NCI-H1694 (cell line): ENCODE measurements at regions not wholly inside any gene's neighbourhood (a gene's known extent, or its start where the extent isn't known, plus 50 kb on each side); places are given as distances from the start of the nearest gene placed in this dataset.

Source experiments
- DNase-seq: peaks from one replicate; lab custom pipeline; 2025; lab: John Stamatoyannopoulos, UW

GRCh38 chr22:49623176-49623575 is 204.5 kb downstream of the BRD1 start:
- no peak for DNase-seq

GRCh38 chr22:49622241-49623105 is 205.2 kb downstream of the BRD1 start:
- no peak for DNase-seq

- no peak for DNase-seq
Observed at GRCh38 chr22:49621601-49622210, 206.0 kb downstream of the BRD1 start.

- no peak for DNase-seq
Observed at GRCh38 chr22:49620666-49621065, 207.0 kb downstream of the BRD1 start.

GRCh38 chr22:49620003-49620556 is 207.6 kb downstream of the BRD1 start:
- DNase-seq, result no peak

- DNase-seq, result no peak
Observed at GRCh38 chr22:49619301-49619700, 208.4 kb downstream of the BRD1 start.

DNA sequence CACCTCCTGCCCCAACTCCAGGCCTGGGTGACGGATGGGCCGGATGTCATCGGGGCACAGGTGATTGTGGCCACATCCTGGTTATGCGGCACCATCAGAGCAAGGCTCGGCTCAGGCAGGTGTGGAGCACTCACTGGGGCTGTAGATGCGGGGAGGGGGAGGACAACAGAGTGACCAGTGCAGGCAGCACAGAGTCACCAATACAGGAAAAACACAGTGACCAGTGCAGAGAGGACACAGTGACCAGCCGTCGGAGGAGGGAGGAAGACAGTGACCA is 209.1 kb downstream of the BRD1 start:
- no peak for DNase-seq

DNA sequence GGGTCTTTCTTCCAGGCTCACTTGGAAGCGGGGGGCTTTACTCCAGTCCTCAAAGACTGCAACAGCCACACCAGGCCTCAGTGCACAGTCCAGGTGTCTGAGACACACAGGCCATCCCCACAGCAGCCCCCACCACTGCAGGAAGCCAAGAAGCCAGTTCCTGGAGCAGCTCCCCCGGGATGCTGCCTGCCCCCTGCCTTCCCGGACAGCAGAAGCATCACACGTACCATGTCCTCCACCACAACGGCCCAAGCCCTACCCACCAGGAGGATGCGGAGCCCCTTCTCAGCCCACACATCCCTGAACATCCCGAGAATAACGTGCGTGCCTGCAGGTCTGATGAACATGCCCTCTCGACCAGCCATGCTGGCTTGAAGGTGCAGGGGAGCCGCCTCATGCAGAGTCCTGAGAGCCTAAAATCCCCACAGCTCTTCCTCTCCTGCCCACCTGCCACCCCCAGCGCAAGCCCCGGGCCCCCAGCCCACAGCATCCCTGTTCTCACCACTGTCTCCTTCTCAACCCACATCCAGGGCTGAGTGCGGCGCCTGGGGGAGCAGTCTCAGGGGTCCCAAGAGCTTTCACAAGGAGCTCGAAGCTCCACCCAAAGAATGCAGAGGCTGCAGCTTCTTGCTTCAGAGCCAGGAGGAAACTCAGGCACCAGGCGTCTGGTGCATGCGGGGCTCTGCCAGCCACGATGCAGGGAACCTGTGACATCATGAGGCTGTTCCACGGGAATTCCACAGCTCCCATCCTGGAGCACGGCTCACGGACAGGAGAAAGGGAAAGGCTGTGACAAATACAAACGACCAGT is 209.6 kb downstream of the BRD1 start:
- DNase-seq, result no peak

- no peak for DNase-seq
Observed at GRCh38 chr22:49617264-49617663, 210.4 kb downstream of the BRD1 start.

- no peak for DNase-seq
Observed at GRCh38 chr22:49616356-49617231, 211.1 kb downstream of the BRD1 start.

DNA sequence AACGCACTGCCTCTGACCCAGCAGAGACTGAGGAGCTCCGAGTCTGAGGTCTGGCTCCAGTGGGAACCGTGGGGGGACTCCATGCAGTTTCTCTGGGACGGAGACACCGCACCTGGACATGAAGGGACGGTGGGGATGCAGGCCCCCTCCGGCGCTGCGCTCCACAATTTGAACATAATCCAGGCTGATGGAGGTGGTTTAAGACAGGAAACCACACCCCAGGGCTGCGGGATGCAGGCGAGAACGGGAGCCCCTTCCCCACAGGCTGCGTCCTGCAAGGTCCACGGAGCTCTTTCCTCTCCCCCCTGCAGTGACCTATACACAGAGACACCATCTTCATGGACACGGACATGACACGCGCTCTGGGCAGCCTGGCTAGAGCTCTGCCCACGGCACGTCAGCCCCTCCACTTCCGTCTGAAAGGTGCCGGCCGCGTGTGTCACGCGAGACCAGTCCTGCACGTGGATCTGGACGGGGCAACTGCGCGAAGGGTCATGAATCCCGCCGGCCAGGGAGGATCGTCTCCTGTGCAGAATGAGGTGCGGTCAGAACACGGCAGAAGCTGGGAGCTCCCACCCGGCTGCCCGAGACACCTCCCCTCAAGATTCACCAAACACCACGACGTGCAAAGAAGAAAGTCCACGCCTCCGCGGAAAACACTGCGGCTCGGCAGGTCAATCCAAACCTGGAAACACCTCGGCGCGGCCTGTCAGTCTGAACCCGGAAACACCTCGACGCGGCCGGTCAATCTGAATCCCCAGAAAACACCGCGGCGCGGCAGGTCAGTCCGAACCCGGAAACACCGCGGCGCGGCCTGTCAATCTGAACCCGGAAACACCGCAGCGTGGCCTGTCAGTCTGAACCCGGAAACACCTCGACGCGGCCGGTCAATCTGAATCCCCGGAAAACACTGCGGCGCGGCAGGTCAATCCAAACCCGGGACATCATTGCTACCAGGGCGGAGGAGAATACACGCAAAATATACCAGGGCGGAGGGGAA is 212.4 kb downstream of the BRD1 start:
- no peak for DNase-seq

DNA sequence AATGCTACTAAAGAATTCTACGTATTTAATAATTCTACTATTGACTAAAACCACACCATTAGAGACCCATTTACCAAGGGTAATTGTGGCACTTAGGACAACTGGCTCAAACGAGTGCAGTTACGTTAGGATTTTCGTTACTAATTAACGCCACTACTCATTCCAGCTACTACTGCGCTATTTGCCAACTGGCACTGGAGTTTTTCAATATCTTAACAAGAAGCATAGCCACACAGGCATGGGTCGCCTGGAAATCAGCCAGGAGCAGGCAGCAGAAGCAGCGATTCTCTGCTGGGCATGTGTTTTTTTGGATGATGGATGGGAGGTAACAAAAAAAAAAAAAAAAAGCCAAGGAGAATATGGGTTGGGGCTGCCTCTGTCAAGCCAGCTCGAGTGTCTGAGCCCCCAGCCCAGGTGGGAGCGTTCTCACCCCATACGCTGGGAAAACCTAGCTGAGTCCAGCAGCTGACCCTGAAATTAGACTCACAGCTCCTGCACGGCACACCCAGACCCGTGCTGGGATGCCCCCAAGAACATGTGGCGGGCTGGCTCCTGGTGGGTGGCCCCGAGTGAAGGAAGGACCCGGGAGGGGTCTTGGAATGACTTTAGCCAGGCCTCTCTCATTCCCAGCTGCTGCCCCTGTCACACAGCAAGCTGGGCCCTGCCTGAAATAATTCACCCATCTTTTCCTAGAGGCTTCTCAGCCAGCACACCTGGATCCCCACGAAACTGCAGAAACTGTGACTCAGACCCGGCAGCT is 214.0 kb downstream of the BRD1 start:
- no peak for DNase-seq

DNA sequence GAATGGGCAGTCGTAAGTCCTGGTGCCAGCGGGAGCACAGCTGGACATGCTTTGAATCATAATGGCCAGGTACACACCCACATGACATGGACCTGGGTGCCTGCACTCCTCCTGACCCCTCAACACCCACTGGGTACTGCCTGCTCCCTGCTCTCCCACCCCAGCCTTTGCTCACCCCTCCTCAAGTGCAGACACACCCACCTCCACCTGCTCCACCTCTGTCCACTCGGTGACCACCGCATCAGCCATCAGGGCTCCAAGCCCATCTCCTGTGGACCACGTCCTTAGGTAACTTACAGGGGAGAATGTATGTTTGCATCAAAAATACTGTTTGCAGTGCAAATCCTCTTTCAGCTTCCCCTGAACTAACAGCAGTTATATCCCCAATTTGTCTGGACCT is 214.6 kb downstream of the BRD1 start:
- no peak for DNase-seq

DNA sequence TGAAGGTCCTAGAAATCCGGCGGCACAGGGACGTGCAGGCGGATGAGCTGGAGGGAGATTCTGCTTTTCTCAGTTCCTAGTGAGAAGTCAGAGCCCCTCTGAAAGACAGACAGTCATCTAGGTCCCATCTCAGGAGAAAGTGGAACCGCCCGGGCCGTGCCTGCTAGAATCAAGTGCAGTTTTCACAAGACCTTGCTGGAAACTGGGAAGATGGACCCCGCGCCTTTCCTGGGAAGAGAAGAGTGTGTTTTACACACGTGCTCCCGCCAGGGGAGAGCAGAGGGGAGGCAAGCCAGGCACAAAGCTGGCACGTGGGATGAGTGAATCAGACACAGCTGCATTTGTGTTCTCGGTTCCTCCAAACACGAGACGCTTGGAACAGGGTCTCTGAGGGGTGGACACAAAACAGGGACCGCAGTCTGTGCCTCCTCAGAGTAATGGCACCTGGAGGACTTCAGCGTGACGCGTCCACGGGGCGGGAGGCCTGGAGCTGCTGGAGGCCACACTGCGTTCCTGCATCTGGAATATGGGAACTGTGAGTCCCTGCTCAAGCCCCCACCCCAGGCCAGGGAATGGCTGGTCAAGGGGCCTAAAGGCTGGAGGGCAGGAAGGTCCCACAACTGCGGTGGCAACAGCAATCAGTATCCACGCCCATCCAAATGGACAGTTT is 218.3 kb downstream of the BRD1 start:
- DNase-seq, result no peak

DNA sequence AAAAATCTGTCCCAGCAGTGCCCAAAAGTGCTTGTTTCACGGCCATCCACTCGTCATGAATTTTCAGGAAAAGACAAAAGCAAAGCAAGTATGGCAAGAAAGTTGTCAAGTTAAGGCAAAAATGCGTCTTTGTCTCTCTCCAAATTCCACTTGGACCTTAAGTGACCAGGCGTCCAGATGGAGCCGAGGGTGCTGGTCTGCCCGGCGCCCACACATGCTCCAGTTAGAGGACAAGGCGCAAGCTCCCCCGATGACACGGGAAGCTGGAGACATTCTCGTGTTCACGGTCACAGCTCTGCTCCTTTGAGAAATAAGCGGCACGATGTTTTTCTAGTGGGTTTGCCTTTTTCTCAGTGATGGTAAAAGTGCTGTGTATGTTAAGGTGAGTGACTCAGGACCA is 219.0 kb downstream of the BRD1 start:
- DNase-seq, result no peak

- DNase-seq, result no peak
Observed at GRCh38 chr22:49608228-49608627, 219.4 kb downstream of the BRD1 start.

DNA sequence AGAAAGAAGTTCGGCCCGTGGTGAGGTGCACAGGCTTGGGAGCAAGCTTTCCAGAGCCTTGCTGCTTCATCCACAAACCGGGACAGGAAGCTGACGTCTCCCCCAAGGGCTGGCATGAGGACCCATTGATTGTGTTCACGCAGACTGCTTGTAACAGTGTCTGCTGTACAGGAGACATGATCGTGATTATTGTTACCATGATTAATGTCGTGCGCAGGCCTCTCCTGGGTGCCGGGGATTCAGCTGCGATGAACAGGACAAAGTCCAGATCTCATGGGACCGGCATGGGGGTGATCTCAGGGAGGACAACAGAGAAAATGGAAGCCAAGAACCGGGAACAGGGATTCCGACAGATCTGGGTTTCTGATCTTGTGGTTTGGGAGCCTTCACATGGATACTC is 219.9 kb downstream of the BRD1 start:
- no peak for DNase-seq

DNA sequence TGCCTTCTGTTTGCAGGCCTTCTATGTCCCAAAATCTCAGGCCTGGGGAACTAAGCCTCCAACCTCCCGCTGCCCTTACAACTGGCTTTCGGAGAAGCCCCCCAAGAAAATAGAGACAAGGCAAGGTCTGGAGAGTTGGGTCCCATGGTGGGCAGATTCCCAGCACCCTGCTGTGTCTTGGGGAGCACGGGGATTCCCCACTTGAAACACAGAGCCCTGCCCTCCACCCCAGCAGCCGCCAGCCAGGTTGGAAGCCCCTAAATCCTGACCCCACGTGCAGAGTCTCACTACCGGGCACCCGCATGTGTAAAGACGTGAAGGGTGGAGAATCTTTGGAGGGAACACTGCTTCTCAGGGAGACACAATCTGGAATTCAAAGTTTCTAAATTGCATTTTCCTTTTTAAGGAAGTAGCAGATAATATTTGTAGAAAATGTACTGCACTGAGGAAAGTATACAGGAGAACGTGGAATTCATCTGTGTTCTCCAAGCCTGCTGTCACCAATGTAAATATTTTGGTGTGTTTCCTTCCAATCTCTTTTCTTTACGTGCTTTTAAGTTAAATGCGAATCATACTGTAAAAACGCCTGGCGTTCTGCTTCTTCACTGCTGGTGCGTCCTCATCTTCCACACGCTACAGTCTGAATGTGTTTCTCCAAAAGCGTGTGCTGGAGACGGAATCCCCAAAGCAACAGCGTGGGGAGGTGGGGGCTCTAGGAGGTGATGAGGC is 220.9 kb downstream of the BRD1 start:
- no peak for DNase-seq
